Superior temporal gyrus (tissue), 1 donor: ENCODE measurements at regions not wholly inside any gene's neighbourhood (a gene's known extent, or its start where the extent isn't known, plus 50 kb on each side); places are given as distances from the start of the nearest gene placed in this dataset.

Experiments used
- DNase-seq: peaks from one replicate; pipeline ENCODE4 v3.0.0-alpha.2; 2016; ENCODE audit errors: extremely low spot score

DNA sequence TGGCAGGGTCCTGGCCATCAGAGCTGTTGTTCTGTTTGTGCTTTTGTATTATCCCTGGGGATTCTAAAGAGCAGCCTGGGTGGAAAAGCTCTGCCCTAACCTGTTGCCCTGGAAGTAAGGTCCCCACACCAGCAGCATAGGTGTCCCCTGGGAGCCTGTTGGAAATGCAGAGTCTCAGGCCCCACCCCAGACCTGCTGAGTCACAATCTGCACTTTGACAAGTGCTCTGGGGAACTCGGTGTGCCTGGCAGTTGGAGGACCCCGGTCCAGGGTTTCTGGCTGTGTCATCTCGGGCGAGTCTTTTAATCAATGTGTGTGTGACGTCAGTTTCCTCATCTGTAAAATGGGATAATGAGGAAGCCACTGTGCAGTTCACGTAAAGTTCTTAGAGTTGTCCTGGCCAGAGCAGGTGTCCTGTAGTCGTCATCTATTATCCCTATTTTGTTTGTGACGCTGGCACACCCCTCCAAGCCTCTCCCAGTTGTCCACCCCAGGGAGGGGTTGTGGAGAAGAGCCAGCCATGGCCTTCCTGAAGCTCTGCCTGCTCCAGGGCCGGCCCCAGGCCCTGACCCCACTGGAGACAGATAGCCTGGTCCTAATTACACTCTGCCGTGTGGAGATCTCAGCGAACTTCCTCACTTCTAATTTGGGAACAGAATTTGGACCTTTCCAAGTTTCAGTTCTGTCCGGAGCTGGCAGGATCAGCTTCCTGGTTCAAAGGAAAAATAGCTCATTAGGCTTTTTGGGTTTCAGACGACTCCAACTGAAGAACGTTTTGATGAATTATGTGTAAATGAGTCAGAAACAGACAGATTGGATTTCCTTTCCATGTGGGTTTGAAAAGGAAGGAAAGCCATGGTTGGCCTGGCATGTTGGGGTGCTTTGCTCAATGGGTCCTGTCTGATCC is 295.7 kb upstream of the FOXF1 start:
- no peak for DNase-seq

DNA sequence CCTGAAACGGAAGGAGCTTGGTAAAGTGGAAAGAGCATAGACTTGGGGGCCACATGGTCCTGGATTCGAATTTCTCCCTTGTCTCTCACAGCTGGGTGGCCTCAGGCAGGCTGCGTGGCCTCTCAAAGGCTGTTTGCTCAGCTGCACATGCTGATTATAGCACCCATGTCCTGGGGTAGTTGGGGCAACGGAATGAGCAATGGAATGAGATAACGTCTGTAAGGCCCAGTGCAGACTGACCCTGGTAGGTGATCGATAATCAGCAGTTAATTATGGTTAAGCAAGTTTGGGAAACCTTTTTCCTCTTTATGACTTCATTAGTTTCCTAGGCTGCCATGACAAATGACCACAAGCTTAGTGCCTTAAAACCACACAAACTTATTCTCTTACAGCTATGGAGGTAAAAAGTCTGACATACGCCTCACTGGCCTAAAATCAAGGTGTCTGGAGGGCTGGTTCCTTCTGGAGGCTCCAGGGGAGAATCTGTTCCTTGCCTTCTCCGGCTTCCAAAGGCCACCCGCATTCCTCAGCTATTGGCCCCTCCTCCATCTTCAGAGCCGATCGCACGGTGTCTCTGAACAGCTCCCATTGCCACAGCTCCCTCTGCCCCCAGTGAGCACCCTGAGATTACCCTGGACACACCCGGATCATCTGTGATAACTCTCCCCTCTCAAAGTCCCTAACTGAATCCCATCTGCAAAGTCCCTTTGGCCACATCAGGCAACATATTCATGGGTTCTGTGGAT is 294.9 kb upstream of the FOXF1 start:
- DNase-seq: no peak

DNA sequence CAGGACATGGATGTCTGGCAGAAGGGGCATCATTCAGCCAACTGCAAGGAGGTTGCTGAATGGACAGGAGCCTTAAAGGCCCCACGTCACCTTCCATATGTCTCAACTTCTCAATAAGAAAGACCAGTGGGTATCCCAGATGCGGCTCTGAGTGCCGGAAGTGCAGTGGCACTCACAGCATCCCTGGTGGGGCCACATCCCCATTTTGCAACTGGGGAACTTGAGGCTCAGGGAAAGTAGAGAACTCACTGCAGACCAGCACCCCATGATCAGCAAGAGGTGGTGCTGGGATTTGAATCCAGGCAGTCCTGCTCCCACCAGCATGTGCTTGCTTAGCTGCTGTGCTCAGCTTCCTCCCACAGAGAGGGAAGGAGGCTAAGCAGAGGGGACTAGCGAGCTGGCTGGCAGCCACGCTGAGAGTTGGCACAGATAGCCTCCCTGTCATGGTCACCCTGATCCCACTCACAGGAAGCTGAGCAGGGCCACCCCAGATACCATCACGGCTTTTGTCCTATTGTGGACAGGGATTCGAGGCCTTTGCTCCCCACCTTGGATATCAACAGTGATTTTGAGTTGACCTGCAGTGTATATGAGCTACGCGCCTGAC is 294.2 kb upstream of the FOXF1 start:
- DNase-seq: no peak

DNA sequence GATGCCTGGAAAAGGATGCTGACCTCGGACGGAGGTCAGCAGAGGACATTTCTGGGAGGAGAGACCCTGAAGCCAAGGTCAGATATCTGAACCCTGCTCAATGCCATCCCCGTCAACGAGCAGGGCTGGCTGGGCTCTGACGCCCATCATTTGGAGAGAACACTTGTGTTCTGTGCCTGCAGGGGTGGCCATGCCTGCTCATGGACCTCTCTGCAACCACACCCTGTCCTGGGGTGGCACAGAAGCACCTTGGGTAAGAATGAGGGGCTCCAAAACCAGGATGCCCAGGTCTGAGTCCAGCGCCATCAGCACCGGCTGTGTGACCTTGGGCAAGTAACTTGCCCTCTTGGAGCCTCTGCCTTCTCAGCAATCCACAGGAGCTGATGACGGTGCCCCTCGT is 293.7 kb upstream of the FOXF1 start:
- DNase-seq: no peak

DNA sequence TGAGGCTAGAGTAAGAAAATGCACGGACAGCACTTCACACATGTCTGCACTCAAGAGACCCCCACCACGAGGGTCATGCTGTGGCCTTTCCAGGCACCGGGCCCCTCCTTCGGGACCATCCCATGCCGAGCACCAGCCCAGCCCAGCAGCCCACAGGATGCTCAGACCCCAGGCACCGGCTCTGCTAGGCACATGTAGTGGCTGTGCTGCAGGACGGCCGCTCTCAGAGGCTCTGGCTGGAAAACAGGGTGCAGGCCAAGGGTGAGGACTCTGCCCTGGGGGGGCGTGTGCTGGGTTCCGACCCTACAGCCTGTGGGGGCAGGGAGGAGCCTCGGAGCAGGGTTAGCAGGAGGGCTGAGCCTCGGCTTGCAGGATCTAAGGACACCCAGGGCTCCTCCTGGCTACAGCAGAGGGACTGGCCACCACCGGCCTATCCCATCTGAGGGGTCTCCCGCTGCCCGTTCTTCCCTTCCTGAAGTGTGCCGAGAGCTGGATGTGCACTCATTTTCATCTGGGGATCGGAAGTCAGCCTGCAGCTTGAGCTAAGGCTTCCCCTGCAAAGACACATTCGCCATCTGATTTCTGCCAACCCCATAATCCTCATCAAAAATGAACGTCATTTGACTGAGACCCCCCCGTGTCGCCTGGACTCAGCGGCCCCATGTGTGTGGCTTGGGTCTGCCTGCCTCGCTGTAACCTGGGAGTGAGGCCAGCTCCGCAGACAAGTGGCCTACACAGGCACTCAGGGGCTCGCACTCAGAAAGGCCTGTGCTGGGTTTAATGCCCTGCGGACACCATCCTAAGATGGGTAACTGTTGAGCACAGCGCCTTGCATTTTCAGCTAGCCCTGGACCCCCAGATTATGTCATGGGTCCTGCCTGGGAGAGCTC is 293.1 kb upstream of the FOXF1 start:
- no peak for DNase-seq

DNA sequence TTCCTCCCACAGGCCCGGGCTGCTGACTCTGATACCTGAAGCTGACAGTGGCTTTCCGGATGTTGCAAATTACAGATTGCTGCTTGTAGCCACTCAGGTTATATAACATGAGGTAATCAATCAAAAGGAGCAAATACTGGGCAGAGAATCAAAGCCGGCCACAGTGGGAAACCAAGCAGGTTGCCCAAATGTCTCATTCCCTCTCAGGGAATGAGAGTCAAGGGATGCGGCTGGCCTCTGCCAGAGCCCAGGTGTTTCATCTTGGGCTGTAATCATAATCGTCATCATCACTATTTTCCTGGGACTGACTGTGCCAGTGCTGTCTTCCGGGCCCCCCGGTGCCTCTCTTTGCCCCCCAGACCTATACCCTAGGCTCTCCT is 292.4 kb upstream of the FOXF1 start:
- no peak for DNase-seq

DNA sequence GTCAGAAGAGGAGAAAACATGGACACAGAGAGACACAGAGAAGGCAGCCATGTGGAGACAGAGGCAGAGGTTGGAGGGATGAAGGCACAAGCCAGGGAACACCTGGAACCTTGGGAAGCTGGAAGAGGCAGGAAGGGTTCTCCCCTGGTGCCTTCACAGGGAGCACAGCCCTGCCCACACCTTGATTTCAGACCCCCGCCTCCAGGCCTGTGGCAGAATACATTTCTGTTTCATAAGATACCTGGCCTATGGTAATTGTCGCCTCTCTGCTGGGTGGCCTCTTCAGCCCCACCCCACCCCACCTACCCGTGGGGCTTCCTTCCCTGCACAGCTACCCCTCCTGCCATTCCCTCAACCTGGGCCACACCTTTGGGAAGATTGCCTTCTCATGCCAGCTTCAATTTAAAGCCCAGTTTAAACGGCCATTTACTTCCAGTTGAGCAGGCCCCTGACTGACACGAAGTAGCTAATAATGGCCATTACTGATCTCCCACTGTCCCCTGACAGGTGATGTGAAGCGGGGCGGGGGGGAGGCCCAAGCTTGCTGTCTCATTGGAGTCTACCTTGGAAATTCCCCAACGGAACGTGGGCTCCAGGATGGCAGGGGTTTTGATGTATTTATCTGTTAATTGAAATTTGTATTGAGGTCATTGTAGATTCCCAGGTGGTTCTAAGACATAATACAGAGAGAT is 291.7 kb upstream of the FOXF1 start:
- no peak for DNase-seq

DNA sequence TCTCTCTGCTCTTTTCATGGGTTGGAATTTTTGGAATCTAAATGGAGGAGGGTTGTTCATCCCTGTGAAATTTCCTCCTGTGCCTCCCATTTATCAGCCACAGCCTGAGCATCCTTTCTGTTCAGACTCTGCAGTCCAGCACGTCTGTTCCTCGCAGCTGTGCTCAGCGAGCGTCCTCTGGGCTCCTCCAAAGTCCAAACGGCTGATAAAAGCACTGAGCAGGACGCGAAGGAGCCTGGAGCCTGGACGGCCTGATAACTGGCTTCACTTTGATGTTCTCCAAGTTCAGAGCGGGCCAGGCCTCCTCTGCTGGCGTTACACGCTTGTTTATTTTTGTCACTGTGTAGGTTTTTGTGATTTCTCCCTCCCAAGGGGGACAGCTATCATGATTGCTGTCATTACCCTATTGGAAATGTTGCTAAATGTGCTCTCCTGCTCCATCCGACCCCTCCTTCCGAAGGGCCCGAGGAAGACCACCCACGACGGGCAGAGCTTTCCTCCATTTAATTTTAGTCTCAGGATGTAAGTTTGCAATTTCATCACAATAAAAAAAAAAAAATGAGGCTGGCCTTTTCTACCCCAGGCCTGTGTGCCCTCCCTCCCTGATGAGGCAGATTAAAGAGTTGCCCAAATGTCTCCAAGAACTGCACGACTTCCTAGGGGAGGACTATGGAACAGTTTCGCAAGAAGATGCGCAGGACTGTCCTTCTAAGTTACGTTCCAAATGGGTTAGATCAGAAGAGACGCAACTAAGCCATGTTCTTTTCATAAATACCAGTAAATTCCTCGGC is 290.5 kb upstream of the FOXF1 start:
- no peak for DNase-seq

DNA sequence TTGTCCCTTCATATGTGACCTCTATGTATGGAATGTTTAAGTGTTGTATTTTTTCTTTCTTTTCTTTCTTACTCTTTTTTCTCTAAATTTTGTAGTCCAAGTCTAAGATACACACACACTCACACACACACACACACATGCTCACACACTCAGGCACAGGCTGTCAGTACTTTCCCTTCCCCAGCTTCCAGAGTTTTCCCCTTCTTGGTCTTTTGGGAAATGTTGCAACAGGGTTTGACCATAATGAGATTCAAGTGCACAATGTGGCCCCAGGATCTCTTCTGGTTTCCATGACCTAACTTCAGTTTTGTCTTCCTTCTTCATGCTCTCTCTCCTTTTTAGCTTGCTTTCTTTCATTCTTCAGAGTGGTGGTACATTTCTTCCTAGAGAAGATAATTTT is 289.8 kb upstream of the FOXF1 start:
- DNase-seq: no peak

DNA sequence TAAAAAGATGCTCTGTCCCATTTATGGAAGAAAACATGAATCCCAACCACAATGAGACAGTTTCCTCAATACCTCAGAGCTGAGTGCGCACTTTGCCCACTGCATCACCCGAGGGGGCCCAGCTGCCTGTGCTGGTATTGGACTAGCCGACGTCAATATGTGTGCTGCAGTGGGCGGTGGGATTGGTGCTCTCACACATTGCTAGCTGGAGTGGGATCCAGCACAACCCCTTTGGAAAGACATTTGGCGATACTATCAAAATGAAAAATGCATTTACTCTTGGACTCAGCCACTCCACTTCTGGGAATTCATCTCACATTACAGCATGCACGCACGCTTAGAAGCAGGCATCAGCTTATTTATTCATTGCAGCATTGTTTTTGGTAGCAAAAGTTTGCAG is 289.2 kb upstream of the FOXF1 start:
- DNase-seq: no peak

DNA sequence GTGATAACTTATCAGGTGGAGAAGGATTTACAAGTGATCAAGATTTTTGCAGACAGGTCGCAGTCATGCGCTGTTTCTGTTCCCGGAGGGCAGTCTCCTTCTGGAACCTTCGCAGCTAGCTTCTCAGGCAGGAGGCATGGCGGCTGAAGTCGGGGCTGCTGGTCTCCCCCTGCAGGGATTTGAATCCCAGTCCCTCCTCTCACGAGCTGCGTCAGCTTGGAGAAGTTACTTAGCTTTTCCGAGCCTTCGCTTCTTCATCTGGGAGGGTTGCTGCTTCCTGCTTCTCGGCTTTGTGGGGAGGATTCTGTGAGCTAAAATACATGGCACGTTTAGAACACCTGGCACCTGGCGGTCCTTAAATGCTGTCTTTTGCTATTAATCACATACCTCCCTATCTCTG is 287.8 kb upstream of the FOXF1 start:
- DNase-seq: no peak

DNA sequence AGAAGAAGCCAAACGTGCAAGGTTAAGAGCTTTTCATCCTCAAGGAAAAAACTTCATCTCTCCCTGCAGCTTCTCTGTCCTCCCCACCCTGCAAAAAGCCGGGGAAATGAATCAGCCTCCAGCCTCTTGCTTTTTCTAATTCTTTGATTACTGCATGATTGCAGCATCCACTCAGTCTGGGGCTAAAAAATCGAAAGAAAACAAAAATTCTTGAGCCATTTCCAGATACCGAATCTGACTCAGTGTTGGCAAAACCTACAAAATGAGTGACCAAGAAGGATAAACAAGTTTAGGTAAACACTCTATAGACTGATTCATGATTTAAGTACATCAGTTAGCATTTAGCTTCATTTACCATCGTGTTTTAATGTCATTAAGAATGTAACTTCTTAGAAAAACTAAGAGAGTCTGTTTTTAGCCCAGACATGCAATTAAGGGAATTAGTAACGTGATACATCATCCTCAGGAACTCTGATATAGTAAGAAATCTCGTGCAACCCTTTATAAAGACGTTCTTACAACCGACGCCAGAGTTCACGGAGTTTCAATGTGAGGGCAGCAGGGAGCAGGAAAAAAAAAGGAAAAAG is 287.3 kb upstream of the FOXF1 start:
- no peak for DNase-seq

DNA sequence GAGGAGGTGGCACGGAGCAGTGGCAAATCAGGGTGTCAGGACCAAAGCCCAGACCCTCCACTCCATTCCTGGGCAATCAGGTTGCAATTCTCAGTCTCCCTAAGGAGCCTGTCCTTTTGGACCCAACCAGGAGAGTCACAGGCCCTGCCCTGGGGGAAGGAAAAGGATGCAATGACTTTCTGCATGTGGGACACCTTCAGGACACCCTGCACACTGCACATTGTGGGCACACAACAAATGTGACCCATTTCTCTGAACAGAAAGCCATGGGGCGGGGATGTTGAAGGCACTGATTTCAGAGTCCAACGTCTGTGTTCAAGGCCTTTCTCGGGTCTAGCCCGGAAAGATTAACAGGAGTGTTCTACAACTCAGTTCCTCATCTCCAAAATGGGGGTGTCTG is 286.2 kb upstream of the FOXF1 start:
- DNase-seq: no peak

DNA sequence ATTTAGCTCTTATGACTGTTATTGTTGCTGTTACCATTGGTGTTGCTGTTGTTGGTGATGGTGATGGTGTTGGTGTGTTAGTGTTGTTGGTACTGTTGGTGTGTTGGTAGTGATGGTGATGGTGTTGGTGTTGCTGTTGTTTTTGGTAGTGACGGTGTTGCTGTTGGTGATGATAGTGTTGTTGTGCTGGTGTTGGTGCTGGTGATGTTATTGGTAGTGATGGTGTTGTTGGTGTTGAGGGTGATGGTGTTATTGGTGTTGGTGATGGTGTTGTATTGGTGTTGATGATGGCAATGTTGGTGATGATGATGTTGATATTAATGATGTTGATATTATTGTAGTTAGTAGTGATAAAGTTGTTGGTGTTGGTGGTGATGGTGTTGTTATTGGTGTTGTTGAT is 285.7 kb upstream of the FOXF1 start:
- no peak for DNase-seq

DNA sequence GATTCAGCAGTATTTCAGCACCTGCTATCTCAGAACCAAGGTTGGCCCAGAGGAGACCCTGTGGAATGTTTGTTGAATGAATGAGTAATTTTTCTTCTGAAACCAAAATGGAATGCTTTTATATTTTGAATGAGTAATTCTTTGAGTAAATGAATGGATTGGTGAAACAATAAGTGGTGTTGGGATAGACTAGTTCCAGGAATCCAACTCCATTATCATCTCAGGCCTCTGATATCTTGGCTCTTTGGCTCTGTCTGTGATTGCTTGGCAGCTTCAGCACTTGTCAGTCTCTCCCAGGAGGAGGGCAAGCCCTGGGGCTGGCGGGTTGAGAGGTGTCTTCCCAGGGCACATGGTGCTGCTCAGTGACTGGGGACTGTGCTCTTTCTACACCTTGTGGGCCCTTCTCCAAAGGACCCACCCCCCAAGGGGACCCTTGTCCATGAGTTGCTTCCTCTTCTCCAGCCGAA is 284.4 kb upstream of the FOXF1 start:
- no peak for DNase-seq

DNA sequence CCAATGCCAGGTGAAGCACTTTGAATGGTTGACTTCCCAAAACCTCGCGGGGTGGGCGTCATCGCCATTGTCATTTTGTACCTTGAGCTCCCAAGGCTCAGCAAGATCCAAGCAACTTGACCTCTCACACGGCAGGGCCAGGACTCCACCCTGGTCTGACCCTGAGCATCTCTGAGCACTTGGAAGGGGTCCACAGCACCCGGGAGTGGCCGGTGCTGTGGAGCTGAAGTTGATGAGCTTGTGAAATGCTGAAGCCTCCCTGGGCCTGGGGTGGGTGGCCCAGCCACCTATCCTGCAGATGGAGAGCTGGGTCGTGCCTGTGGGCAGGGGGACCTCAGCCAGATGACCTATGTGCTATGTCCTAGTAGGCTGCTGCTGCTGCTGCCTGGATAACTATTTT is 283.3 kb upstream of the FOXF1 start:
- DNase-seq: no peak

DNA sequence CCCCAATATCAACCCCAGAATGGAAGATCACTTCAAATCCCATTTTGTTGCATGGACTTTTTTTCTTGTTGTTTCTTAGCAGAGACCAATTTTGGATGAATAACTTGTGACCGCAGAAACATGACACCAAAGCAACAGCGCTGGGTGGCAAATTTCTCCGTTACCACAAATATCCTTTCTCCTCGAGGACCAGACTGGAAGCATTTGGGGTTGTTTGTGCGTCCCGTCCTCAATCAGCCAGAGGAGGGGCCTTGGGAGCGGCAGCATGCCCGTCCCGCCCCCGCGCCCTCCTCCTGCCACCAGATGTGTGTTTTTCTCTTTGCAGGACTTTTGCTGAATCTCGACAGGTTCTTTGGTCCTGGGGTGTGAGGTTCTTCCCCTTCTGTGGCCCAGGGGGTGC is 282.5 kb upstream of the FOXF1 start:
- no peak for DNase-seq

DNA sequence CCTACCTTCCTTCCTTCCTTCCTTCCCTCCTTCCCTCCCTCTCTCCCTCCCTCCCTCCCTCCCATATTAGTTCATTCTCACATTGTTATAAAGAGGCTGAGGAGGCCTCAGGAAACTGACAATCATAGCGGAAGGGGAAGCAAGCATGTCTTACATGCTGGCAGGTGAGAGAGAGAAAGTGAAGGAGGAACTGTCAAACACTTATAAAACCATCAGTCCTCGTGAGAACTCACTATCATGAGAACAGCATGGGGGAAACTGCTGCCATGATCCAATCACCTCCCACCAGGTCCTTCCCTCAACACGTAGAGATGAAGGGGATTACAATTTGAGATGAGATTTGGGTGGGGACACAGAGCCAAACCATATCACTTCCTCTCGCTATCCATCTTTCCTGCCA is 281.6 kb upstream of the FOXF1 start:
- no peak for DNase-seq

DNA sequence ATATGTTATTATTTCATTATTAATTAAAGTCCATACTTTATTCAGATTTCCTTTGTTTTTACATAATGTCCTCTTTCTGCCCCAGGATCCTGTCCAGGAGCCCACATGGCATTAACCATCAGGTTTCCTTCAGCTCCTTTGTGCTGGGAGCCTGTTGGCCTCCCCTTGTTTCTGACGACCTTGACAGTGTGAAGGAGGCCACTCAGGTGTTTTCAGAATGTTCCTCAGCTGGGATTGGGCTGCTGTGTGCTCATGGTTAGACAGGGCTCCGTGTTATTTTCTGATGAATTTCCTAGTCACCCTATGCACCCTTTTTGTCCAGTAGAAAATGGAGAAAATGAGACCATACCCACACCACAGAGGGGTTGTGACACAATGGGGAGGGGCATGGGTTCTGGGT is 281.0 kb upstream of the FOXF1 start:
- DNase-seq: no peak
